ENCODE measurements at regions not wholly inside any gene's neighbourhood (a gene's known extent, or its start where the extent isn't known, plus 50 kb on each side); places are given as distances from the start of the nearest gene placed in this dataset.

GRCh38 chr20:11406877-11407276, 510.8 kb upstream of the BTBD3 start (continued):
- TF ChIP-seq, protein P1, sequence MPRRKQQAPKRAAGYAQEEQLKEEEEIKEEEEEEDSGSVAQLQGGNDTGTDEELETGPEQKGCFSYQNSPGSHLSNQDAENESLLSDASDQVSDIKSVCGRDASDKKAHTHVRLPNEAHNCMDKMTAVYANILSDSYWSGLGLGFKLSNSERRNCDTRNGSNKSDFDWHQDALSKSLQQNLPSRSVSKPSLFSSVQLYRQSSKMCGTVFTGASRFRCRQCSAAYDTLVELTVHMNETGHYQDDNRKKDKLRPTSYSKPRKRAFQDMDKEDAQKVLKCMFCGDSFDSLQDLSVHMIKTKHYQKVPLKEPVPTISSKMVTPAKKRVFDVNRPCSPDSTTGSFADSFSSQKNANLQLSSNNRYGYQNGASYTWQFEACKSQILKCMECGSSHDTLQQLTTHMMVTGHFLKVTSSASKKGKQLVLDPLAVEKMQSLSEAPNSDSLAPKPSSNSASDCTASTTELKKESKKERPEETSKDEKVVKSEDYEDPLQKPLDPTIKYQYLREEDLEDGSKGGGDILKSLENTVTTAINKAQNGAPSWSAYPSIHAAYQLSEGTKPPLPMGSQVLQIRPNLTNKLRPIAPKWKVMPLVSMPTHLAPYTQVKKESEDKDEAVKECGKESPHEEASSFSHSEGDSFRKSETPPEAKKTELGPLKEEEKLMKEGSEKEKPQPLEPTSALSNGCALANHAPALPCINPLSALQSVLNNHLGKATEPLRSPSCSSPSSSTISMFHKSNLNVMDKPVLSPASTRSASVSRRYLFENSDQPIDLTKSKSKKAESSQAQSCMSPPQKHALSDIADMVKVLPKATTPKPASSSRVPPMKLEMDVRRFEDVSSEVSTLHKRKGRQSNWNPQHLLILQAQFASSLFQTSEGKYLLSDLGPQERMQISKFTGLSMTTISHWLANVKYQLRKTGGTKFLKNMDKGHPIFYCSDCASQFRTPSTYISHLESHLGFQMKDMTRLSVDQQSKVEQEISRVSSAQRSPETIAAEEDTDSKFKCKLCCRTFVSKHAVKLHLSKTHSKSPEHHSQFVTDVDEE (CRISPR knock-in tag; IDR thresholded peaks at IDR 0.05): no peak
- TF ChIP-seq CREB5 (CRISPR knock-in tag; IDR thresholded peaks at IDR 0.05; ENCODE audit: low read depth) (no peak), ZNF8 (CRISPR knock-in tag; IDR thresholded peaks at IDR 0.05) (no peak)

- ATAC-seq: no peak
- TF ChIP-seq, protein P2, sequence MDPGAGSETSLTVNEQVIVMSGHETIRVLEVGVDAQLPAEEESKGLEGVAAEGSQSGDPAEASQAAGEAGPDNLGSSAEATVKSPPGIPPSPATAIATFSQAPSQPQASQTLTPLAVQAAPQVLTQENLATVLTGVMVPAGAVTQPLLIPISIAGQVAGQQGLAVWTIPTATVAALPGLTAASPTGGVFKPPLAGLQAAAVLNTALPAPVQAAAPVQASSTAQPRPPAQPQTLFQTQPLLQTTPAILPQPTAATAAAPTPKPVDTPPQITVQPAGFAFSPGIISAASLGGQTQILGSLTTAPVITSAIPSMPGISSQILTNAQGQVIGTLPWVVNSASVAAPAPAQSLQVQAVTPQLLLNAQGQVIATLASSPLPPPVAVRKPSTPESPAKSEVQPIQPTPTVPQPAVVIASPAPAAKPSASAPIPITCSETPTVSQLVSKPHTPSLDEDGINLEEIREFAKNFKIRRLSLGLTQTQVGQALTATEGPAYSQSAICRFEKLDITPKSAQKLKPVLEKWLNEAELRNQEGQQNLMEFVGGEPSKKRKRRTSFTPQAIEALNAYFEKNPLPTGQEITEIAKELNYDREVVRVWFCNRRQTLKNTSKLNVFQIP (CRISPR knock-in tag; IDR thresholded peaks at IDR 0.05; ENCODE audit: borderline replicate concordance, low read depth): no peak
- no peak for TF ChIP-seq ZNF70 (CRISPR knock-in tag; IDR thresholded peaks at IDR 0.05)
- no peak for TF ChIP-seq TOX (CRISPR knock-in tag; IDR thresholded peaks at IDR 0.05; ENCODE audit: borderline replicate concordance)
- TF ChIP-seq OSR1 (CRISPR knock-in tag; IDR thresholded peaks at IDR 0.05): no peak
- TF ChIP-seq SNAI2 (CRISPR knock-in tag; IDR thresholded peaks at IDR 0.05): no peak
- no peak for TF ChIP-seq TCF4 (CRISPR knock-in tag; IDR thresholded peaks at IDR 0.05; ENCODE audit: borderline replicate concordance)
- no peak for TF ChIP-seq PPARA (CRISPR knock-in tag; IDR thresholded peaks at IDR 0.05; ENCODE audit: borderline replicate concordance)
- no peak for TF ChIP-seq GLIS3 (CRISPR knock-in tag; IDR thresholded peaks at IDR 0.05)
- TF ChIP-seq, protein P1 (CRISPR knock-in tag; IDR thresholded peaks at IDR 0.05): no peak
- TF ChIP-seq, protein P3, sequence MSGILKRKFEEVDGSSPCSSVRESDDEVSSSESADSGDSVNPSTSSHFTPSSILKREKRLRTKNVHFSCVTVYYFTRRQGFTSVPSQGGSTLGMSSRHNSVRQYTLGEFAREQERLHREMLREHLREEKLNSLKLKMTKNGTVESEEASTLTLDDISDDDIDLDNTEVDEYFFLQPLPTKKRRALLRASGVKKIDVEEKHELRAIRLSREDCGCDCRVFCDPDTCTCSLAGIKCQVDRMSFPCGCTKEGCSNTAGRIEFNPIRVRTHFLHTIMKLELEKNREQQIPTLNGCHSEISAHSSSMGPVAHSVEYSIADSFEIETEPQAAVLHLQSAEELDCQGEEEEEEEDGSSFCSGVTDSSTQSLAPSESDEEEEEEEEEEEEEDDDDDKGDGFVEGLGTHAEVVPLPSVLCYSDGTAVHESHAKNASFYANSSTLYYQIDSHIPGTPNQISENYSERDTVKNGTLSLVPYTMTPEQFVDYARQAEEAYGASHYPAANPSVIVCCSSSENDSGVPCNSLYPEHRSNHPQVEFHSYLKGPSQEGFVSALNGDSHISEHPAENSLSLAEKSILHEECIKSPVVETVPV (CRISPR knock-in tag; IDR thresholded peaks at IDR 0.05): no peak
- TF ChIP-seq ZC3H10 (CRISPR knock-in tag; IDR thresholded peaks at IDR 0.05): no peak
- TF ChIP-seq CREB5 (CRISPR knock-in tag; IDR thresholded peaks at IDR 0.05; ENCODE audit: low read depth): no peak
- TF ChIP-seq ARNTL (CRISPR knock-in tag; IDR thresholded peaks at IDR 0.05; ENCODE audit: borderline replicate concordance, low read depth): no peak
- TF ChIP-seq ZNF565 (CRISPR knock-in tag; conservative IDR thresholded peaks at IDR 0.05; ENCODE audit: low read depth): no peak
These were observed 508.1 kb upstream of the BTBD3 start for GRCh38 chr20:11409561-11409960.

DNA sequence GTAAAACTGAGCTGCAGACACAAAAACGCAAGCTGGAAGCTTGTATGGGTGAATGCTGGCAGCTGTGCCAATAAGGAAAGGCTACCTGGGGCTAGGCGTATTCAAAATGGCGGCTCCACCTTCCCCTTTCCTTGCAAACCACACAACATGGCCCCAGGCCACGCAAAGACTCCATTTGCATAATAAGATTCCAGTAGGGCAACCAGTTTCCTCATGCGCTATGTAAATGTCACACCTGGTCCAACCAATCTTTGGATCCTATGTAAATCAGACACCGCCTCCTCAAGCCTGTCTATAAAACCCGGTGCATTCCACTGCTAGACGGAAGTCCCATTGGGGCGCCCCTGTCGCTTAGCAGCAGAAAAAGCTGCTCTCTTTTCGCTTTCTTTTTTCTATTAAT, 505.9 kb upstream of the BTBD3 start:
- TF ChIP-seq GLIS3 (CRISPR knock-in tag; IDR thresholded peaks at IDR 0.05) (no peak), CSDC2 (CRISPR knock-in tag; IDR thresholded peaks at IDR 0.05) (no peak), PPARA (CRISPR knock-in tag; IDR thresholded peaks at IDR 0.05; ENCODE audit: borderline replicate concordance) (no peak), OSR1 (CRISPR knock-in tag; IDR thresholded peaks at IDR 0.05) (no peak), BACH2 (CRISPR knock-in tag; IDR thresholded peaks at IDR 0.05; ENCODE audit: borderline replicate concordance) (no peak), ZNF70 (CRISPR knock-in tag; IDR thresholded peaks at IDR 0.05) (no peak), TCF4 (CRISPR knock-in tag; IDR thresholded peaks at IDR 0.05; ENCODE audit: borderline replicate concordance) (no peak), RARB (CRISPR knock-in tag; IDR thresholded peaks at IDR 0.05) (no peak), TOX (CRISPR knock-in tag; IDR thresholded peaks at IDR 0.05; ENCODE audit: borderline replicate concordance) (no peak), ESRRG (CRISPR knock-in tag; IDR thresholded peaks at IDR 0.05) (no peak), ARNTL (CRISPR knock-in tag; IDR thresholded peaks at IDR 0.05; ENCODE audit: borderline replicate concordance, low read depth) (no peak), ZFP3 (CRISPR knock-in tag; IDR thresholded peaks at IDR 0.05) (no peak), ZC3H10 (CRISPR knock-in tag; IDR thresholded peaks at IDR 0.05) (no peak)
- TF ChIP-seq, protein P2 (CRISPR knock-in tag; IDR thresholded peaks at IDR 0.05; ENCODE audit: borderline replicate concordance, low read depth): no peak
- TF ChIP-seq, protein P3 (CRISPR knock-in tag; IDR thresholded peaks at IDR 0.05): no peak
- no peak for ATAC-seq
